GM21723 (cell line): ENCODE measurements at regions not wholly inside any gene's neighbourhood (a gene's known extent, or its start where the extent isn't known, plus 50 kb on each side); places are given as distances from the start of the nearest gene placed in this dataset.

Experiments used
- ATAC-seq: cut with Tn5 transposase; IDR thresholded peaks from one replicate; pipeline ENCODE4 v1.9.1; 2021; ENCODE audit warnings: mild to moderate bottlenecking, moderate library complexity; ENCODE audit not compliant: unreplicated experiment

- ATAC-seq, result no peak
These were observed 66.3 kb downstream of the MYCN start for GRCh38 chr2:16006537-16007166.

GRCh38 chr2:16005816-16006536, 65.6 kb downstream of the MYCN start:
- no peak for ATAC-seq

GRCh38 chr2:16005389-16005788, 65.0 kb downstream of the MYCN start:
- no peak for ATAC-seq

GRCh38 chr2:16003809-16004208, 63.5 kb downstream of the MYCN start:
- ATAC-seq, result no peak

GRCh38 chr2:16003152-16003551, 62.8 kb downstream of the MYCN start:
- no peak for ATAC-seq

GRCh38 chr2:16002575-16002974, 62.2 kb downstream of the MYCN start:
- ATAC-seq, result no peak

- no peak for ATAC-seq
These were observed 61.8 kb downstream of the MYCN start for GRCh38 chr2:16002144-16002543.

GRCh38 chr2:16000642-16001041, 60.3 kb downstream of the MYCN start:
- no peak for ATAC-seq

GRCh38 chr2:15999596-16000469, 59.5 kb downstream of the MYCN start:
- no peak for ATAC-seq

GRCh38 chr2:15997728-15998280, 57.5 kb downstream of the MYCN start:
- ATAC-seq, result no peak

GRCh38 chr2:15996536-15997423, 56.4 kb downstream of the MYCN start:
- ATAC-seq, result no peak
